ENCODE measurements at regions not wholly inside any gene's neighbourhood (a gene's known extent, or its start where the extent isn't known, plus 50 kb on each side); places are given as distances from the start of the nearest gene placed in this dataset.

DNA sequence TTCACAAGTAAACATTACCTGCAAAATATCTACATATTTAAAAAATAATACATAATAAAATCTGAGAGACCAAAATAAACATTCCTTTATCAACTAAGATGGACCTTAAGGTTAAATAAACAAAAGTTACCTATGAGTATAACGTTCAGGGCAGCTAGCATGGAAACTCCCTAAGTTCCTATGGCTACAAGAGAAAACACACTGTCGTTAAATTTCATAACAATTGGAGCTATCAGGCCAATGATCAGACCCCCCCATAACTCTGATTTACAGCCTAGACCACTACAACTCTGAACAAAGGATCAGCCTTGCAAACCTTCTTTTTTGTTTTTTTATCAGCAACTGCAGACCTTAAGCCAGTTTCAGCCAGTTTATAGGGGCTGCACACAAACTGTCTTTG is 1418.4 kb downstream of the PCDH18 start:
- no peak overlapping the region for H3K4me3 ChIP-seq (ENCODE audit: low read depth, low read length)
- POLR2A ChIA-PET: no interaction called here
- DNase-seq (ENCODE audit: low read depth, low spot score): no peak
- TF ChIP-seq CTCF (IDR thresholded peaks at IDR 0.05; ENCODE audit: insufficient read depth, low read length, missing control alignments): no peak
- CTCF ChIA-PET: no interaction called here

GRCh38 chr4:136112116-136112515 is 1420.2 kb downstream of the PCDH18 start:
- no peak overlapping the region for H3K4me3 ChIP-seq (ENCODE audit: low read depth, low read length)
- ChIA-PET POLR2A (no interaction called here), CTCF (no interaction called here)
- TF ChIP-seq CTCF (IDR thresholded peaks at IDR 0.05; ENCODE audit: insufficient read depth, low read length, missing control alignments): no peak
- DNase-seq (ENCODE audit: low read depth, low spot score): no peak

GRCh38 chr4:136106753-136107152 is 1425.5 kb downstream of the PCDH18 start:
- CTCF ChIA-PET: no interaction called here
- POLR2A ChIA-PET: no interaction called here
- H3K4me3 ChIP-seq (ENCODE audit: low read depth, low read length): no peak overlapping the region
- no peak for DNase-seq (ENCODE audit: low read depth, low spot score)
- TF ChIP-seq CTCF (IDR thresholded peaks at IDR 0.05; ENCODE audit: insufficient read depth, low read length, missing control alignments): no peak

DNA sequence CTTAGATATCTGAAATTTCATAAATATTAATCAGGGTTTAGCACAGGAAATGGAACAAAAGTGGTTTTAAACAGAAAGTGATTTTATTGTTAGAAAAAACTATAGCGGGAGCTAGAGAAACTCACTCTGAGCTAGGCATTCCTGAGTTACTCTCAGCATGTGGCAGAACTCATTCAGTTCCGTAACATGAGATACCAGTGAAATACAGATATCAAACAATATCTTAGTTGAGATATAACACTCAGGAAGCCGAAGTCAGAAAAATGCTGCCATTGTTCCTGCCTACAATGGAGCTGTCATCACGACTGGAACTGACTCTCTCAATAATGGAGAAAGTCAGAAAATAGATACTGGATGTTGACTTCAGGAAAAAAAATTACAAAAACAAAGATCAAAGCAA is 1428.7 kb downstream of the PCDH18 start:
- no peak overlapping the region for H3K4me3 ChIP-seq (ENCODE audit: low read depth, low read length)
- TF ChIP-seq CTCF (IDR thresholded peaks at IDR 0.05; ENCODE audit: insufficient read depth, low read length, missing control alignments): no peak
- no peak for DNase-seq (ENCODE audit: low read depth, low spot score)
- CTCF ChIA-PET: no interaction called here
- POLR2A ChIA-PET: no interaction called here

DNA sequence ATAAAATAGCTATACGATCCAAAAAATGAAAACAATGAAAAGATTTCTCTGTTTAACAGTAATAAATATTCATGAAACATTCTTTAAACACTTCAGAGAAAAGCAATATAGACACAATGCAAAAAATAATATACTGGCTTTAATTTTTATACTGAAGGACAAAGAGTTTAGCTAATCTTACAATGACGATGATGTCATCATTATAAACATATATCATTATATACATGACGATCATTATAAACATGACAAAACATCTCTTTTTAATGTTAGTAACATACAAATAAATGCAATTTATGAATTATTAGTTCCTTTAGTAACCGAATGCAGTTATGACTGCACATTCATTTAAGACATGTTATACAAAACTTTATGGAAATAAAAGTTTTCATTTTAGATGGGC is 1434.6 kb downstream of the PCDH18 start:
- ChIA-PET POLR2A (no interaction called here), CTCF (no interaction called here)
- no peak for DNase-seq (ENCODE audit: low read depth, low spot score)
- H3K4me3 ChIP-seq (ENCODE audit: low read depth, low read length): no peak overlapping the region
- TF ChIP-seq CTCF (IDR thresholded peaks at IDR 0.05; ENCODE audit: insufficient read depth, low read length, missing control alignments): no peak

DNA sequence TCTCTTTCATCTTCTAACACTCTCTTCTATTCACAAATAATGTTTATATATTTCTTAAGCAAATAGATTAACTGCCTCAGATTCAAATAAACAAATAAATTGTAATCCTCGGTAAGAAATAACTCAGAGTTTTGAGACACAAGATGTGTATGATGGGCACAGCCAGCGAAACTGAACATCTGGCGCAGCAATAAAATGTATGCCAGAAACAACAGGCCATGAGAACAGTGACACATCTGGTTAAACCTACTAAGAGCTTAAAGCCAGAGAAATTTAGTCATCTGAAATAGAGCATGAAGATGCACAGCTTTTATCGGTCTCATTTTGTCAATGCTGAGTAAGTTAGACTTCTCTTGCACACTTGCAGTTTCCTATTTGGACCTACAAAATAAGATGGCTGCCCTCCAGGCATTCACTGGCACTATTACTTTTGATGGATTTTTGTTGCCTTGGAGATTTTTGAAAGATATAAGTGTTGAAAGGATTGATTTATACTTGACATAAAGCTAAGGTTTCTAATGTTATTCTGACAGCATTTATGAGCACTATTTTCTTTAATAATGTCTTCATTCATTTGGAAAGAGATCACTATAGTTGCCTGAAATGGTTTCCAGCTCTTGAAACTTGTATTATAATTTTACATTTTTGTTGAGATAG is 1444.0 kb downstream of the PCDH18 start:
- no peak for TF ChIP-seq CTCF (IDR thresholded peaks at IDR 0.05; ENCODE audit: insufficient read depth, low read length, missing control alignments)
- CTCF ChIA-PET: no interaction called here
- POLR2A ChIA-PET: no interaction called here
- DNase-seq (ENCODE audit: low read depth, low spot score): no peak
- no peak overlapping the region for H3K4me3 ChIP-seq (ENCODE audit: low read depth, low read length)
